Fibroblast of lung (primary cell): ENCODE measurements at regions not wholly inside any gene's neighbourhood (a gene's known extent, or its start where the extent isn't known, plus 50 kb on each side); places are given as distances from the start of the nearest gene placed in this dataset.

Source experiments
- CTCF ChIP-seq, 2 donors: IDR thresholded peaks in 1 of 2; conservative IDR thresholded peaks in 1 of 2; 1 replicate in 1 of 2; 2 replicates in 1 of 2; pipeline ENCODE4 v1.5.1; 2011 to 2012; ENCODE audit warnings: low read length in 2 of 2, control low read depth in 1 of 2, inconsistent platforms in 1 of 2, low read depth in 1 of 2, mild to moderate bottlenecking in 1 of 2
- EZH2 ChIP-seq: IDR thresholded peaks from 2 replicates; pipeline ENCODE4 v1.5.1; 2012; ENCODE audit warnings: low read length, control low read depth, mild to moderate bottlenecking; ENCODE audit errors: missing control alignments

GRCh38 chr5:145324101-145324500 lies 511.0 kb downstream of the PRELID2 start:
- TF ChIP-seq CTCF (conservative IDR thresholded peaks at IDR 0.05 in 1 of 2, IDR thresholded peaks at IDR 0.05 in 1 of 2; ENCODE audit: low read depth in 1 of 2, low read length in 2 of 2) = no peak
- no peak for TF ChIP-seq EZH2
